Stimulated activated CD8-positive, alpha-beta memory T cell treated with anti-CD3 and anti-CD28 coated beads, Interleukin-15, amount 100 ng/mL, for 48 hours (primary cell): ENCODE measurements at regions not wholly inside any gene's neighbourhood (a gene's known extent, or its start where the extent isn't known, plus 50 kb on each side); places are given as distances from the start of the nearest gene placed in this dataset.

Source experiments
- DNase-seq, 2 donors: peaks; one replicate each; pipeline ENCODE4 v3.0.0-alpha.2; 2020; ENCODE audit warnings: low read depth in 2 of 2

DNA sequence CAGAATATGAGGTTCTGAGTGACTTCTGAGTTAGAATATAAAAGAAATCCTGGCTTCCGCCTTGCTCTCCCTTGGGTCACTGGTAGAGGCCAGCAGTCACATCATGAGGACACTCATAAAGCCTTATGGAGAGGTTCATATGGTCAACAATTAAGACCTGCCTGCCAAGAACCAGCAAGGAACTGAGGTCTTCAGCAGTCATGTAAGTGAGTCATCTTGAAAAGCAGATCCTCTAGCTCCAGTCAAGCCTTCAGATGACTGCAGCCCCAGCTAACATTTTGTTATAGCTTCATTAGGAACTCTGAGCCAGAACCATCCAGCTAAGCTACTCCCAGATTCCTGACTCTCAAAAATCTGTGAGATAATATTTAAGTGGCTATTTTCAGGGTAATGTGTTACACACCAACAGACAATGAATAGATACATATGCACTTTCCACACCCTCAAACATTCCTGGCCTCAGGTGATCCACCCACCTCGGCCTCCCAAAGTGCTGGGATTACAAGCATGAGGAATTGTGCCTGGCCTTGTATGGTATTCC is 447.2 kb downstream of the SHQ1 start:
- no peak for DNase-seq

GRCh38 chr3:72398781-72399180 is 449.5 kb downstream of the SHQ1 start:
- DNase-seq: no peak

GRCh38 chr3:72397586-72397985 is 450.7 kb downstream of the SHQ1 start:
- DNase-seq: no peak

GRCh38 chr3:72396899-72397298 is 451.3 kb downstream of the SHQ1 start:
- DNase-seq: no peak

GRCh38 chr3:72395776-72396311 is 452.4 kb downstream of the SHQ1 start:
- no peak for DNase-seq

- no peak for DNase-seq
Measured at GRCh38 chr3:72393455-72393854, 454.8 kb downstream of the SHQ1 start.

DNA sequence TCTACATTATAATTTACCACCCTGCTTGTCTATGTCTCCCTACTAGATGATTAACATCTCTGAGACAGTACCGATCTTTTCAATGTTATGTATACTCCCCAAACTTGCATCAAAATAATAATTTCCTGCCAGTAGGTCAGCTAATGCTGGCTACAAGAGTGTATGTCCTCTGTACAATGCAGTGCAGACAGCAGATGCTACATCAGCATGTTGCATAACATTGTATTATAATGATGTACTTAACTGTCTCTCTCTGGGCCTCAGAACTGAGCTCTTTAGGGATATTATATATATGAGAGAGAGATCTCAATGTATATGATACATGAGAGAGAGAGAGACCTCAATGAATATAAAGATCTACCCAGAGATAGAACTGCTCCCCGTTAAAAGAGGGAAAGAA is 456.6 kb downstream of the SHQ1 start:
- no peak for DNase-seq

GRCh38 chr3:72390841-72391240 is 457.4 kb downstream of the SHQ1 start:
- DNase-seq: no peak

- DNase-seq: no peak
Measured at GRCh38 chr3:72388644-72389043, 459.6 kb downstream of the SHQ1 start.

GRCh38 chr3:72388117-72388516 is 460.1 kb downstream of the SHQ1 start:
- DNase-seq: no peak

- DNase-seq: no peak
Measured at GRCh38 chr3:72386327-72387000, 461.8 kb downstream of the SHQ1 start.

- no peak for DNase-seq
Measured at GRCh38 chr3:72385167-72385566, 463.1 kb downstream of the SHQ1 start.

DNA sequence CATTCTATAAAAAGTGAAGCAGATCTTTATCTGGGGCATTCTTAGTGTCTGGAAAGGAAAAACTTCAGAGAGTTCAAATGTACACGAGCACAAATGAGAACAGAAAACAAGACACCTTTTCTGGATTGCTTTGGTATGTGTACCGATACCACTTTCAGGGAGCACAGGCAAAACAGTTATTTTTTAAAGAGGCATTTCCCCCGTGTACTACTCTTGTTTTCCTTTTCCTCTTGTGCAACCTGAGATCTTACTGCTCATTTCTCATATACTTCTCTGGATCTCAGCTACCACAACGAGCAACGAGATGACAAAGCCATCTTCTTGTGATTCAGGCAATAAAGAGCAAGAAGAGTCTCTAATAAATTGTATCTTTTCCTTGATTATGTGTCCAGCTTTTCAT is 463.6 kb downstream of the SHQ1 start:
- DNase-seq: no peak

- DNase-seq: no peak
Measured at GRCh38 chr3:72383883-72384282, 464.4 kb downstream of the SHQ1 start.

DNA sequence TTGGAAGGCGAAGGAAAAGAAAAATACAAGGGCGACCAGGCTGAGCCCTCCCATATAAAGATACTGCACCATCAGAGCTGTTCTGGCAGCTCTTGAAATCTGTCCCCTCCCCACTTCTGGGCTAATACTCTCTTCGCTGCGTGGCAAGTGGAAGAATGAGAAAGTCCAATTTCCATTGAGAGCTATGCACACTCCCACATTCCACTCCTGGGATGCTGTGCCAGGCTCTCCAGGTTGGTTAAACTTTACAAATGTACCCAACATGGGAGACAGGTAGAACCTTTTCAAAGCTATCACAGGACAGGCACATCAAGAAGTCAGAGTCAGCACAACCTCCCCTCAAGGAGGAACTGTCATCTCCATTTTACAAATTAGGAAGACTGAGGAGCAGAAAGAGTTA is 465.0 kb downstream of the SHQ1 start:
- no peak for DNase-seq

- no peak for DNase-seq
Measured at GRCh38 chr3:72382460-72382859, 465.8 kb downstream of the SHQ1 start.

GRCh38 chr3:72381584-72381983 is 466.7 kb downstream of the SHQ1 start:
- no peak for DNase-seq

DNA sequence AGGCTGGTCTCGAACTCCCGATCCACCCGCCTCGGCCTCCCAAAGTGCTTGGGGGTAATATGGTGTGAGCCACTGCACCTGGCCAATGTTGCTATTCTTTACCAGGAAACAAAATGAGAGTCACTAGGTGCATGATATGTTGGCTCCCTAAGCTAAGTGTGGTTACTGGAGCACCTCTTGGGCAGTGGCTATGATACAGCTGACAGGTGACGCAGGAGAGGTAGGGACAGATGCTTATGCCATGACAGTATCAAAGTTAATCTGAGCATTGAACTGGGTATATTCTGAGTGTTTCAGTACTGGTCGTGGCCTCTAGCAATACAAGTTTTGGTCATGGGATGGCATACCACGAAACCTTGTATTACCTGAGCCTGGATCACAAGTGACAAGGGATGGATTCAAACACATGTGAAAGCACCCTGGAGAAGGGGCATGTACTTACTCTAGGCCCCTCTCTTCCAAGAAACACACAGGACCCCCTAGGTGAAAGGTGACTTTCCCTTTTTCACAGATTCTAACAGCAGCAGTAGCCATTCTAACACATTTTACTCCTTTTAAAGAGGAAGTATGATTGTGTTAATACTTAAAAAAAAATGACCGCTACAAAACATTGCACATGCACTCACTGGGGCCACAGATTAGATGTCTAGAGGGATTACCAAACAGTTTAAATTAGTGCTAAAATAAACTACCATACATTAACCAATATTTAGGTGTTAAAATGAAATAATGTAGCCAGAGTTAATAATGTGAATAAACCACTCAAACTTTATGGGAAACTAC is 467.3 kb downstream of the SHQ1 start:
- DNase-seq: no peak

GRCh38 chr3:72380193-72380592 is 468.1 kb downstream of the SHQ1 start:
- DNase-seq: no peak

DNA sequence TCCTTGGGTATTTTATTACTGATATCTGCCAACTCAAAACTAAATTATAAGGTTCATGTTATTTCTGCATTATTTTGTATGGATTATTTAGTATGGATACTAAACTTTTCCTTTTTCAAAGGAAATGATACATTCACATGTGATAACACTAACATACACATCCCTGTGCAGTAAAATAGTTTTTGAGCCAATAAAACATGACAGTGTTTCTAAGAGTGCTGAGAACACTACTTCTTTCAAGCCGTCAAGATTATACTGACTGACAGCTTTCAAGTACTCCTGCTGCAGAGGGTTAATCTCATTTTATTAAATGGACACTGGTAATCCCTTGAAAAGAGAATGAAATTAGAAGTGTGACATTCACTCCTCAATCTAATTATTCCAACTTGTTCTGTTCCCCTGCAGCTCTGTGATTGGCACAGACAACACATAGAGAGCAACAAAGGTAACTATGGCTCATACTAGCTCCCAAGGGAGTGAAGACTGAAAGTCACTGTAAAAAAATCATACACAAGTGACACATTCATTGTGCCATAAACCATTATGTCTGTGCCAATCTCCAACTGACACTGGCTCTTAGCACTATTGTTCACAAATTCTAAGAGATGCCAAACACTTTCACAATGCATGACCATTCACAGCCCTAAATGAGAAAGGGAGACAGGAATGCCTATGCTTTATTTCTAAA is 468.6 kb downstream of the SHQ1 start:
- no peak for DNase-seq

GRCh38 chr3:72378287-72378686 is 470.0 kb downstream of the SHQ1 start:
- no peak for DNase-seq

DNA sequence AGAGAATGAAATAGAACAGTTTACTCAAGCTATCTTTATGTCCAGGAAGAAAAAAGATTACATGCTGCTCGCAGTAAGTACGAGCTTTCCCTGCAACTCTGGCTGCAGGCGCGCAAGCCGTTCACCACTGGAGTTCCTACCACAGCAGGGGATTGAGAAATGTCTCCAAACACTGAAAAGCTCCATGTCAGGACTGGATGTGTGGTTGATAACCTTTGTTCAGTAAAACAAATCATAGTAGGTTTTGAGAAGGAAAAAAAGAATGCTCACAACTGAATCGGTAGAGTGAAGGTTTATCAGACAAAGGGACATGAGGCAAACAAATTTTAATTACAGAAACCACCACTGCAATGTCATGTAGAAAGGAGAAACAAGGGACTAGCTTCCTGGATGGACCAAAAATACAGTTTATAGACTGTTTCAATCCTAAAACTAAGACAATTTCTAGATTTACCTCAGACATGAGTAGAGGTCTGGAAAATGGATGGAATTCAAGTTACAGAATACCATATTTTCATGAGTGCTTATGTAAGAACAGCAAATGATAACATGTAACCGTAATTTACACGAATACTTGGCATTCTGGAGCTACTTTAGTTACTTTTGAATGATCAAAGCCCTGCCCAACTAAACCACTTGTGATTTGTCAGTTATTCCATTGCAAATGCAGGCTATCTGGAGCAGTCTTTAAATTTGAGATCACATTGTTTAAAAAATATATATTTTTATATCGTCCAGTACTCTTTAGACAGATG is 471.1 kb downstream of the SHQ1 start:
- no peak for DNase-seq
